ENCODE measurements at regions not wholly inside any gene's neighbourhood (a gene's known extent, or its start where the extent isn't known, plus 50 kb on each side); places are given as distances from the start of the nearest gene placed in this dataset.

- TF ChIP-seq TAF1 (IDR thresholded peaks at IDR 0.05; ENCODE audit: low read depth): no peak
- TF ChIP-seq RAD21 (IDR thresholded peaks at IDR 0.05; ENCODE audit: low read depth): no peak
- no peak for TF ChIP-seq EGR1 (IDR thresholded peaks at IDR 0.05)
- no peak for TF ChIP-seq EP300 (IDR thresholded peaks at IDR 0.05; ENCODE audit: borderline replicate concordance)
Measured at GRCh38 chr13:75072368-75072767, 409.6 kb downstream of the TBC1D4 start.

All from Ishikawa (cell line).